Upper lobe of right lung (tissue), 1 donor: ENCODE measurements at regions not wholly inside any gene's neighbourhood (a gene's known extent, or its start where the extent isn't known, plus 50 kb on each side); places are given as distances from the start of the nearest gene placed in this dataset.

Source experiments
- ATAC-seq: fragments of 200-7000 bp; cut with Tn5 transposase; one replicate; pipeline ENCODE4 v1.9.1; 2020; ENCODE audit warnings: mild to moderate bottlenecking, moderate library complexity
- DNase-seq: peaks from one replicate; pipeline ENCODE4 v3.0.0-alpha.2; 2020
- H3K27ac ChIP-seq: fragments of 200-600 bp; one replicate; pipeline ENCODE4 v1.8.0; 2022
- H3K27me3 ChIP-seq: fragments of 200-600 bp; one replicate; pipeline ENCODE4 v1.8.0; 2022; ENCODE audit warnings: mild to moderate bottlenecking
- H3K36me3 ChIP-seq: fragments of 200-600 bp; one replicate; pipeline ENCODE4 v1.8.0; 2022
- H3K4me1 ChIP-seq: fragments of 200-600 bp; one replicate; pipeline ENCODE4 v1.8.0; 2022
- H3K4me3 ChIP-seq: fragments of 200-600 bp; one replicate; pipeline ENCODE4 v1.8.0; 2022; ENCODE audit warnings: mild to moderate bottlenecking
- H3K9me3 ChIP-seq: fragments of 200-600 bp; one replicate; pipeline ENCODE4 v1.8.0; 2022
- intact Hi-C: fragments of 100-400 bp; cut with DNase I; formaldehyde crosslinking; loops from one replicate; pipeline ENCODE4 v1.11.0; 2022
- TF ChIP-seq, protein P1 (sequence below): fragments of 200-600 bp; IDR thresholded peaks from one replicate; pipeline ENCODE4 v1.8.0; 2022; ENCODE audit warnings: antibody characterized with exemption
- donor health status: DM: no; HTN: yes; CAD: no; lungs with severe emphysema.

DNA sequence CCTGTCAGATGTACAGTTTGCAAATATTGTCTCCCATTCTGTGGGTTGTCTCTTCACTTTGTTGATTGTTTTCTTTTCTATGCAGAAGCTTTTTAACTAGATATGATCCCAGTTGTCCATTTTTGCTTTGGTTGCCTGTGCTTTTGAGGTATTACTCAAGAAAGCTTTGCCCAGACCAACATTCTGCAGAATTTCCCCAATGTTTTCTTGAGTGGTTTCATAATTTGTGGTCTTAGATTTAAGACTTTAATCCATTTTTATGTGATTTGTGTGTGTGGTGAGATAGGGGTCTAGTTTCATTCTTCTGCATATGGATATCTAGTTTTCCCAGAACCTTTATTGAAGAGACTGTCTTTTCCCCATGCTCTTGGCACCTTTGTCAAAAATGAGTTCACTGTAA lies 116.9 kb downstream of the DUSP10 start:
- H3K4me3 ChIP-seq = no peak overlapping the region
- no peaks in the 10 kb centered on the region for H3K27me3 ChIP-seq
- TF ChIP-seq, protein P1, sequence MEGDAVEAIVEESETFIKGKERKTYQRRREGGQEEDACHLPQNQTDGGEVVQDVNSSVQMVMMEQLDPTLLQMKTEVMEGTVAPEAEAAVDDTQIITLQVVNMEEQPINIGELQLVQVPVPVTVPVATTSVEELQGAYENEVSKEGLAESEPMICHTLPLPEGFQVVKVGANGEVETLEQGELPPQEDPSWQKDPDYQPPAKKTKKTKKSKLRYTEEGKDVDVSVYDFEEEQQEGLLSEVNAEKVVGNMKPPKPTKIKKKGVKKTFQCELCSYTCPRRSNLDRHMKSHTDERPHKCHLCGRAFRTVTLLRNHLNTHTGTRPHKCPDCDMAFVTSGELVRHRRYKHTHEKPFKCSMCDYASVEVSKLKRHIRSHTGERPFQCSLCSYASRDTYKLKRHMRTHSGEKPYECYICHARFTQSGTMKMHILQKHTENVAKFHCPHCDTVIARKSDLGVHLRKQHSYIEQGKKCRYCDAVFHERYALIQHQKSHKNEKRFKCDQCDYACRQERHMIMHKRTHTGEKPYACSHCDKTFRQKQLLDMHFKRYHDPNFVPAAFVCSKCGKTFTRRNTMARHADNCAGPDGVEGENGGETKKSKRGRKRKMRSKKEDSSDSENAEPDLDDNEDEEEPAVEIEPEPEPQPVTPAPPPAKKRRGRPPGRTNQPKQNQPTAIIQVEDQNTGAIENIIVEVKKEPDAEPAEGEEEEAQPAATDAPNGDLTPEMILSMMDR = no peak
- ATAC-seq = no peak
- no peak overlapping the region for H3K27ac ChIP-seq
- intact Hi-C loops = no loop called here
- H3K9me3 ChIP-seq = no peaks in the 10 kb centered on the region
- no peaks in the 10 kb centered on the region for H3K4me1 ChIP-seq
- DNase-seq = no peak
- H3K36me3 ChIP-seq = no peaks in the 10 kb centered on the region

DNA sequence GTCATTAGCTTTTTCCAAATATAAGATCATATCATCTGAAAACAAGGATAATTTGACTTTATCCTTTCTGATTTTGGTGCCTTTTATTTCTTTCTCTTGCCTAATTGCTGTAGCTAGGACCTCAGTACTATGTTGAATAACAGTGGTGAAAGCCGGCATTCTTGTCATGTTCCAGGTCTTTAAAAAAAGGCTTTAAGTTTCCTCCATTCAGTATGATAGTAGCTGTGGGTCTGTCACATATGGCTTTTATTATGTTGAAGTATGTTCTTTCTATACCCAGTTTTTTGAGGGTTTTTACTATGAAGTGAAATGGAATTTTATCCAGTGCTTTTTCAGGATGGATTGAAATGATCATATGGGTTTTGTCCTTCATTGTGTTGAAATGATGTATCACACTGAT lies 115.8 kb downstream of the DUSP10 start:
- TF ChIP-seq, protein P1 = no peak
- H3K36me3 ChIP-seq = no peaks in the 10 kb centered on the region
- no peaks in the 10 kb centered on the region for H3K27me3 ChIP-seq
- intact Hi-C loops = no loop called here
- H3K4me1 ChIP-seq = no peaks in the 10 kb centered on the region
- H3K4me3 ChIP-seq = no peak overlapping the region
- H3K9me3 ChIP-seq = no peaks in the 10 kb centered on the region
- ATAC-seq (no peak), DNase-seq (no peak)
- no peak overlapping the region for H3K27ac ChIP-seq

DNA sequence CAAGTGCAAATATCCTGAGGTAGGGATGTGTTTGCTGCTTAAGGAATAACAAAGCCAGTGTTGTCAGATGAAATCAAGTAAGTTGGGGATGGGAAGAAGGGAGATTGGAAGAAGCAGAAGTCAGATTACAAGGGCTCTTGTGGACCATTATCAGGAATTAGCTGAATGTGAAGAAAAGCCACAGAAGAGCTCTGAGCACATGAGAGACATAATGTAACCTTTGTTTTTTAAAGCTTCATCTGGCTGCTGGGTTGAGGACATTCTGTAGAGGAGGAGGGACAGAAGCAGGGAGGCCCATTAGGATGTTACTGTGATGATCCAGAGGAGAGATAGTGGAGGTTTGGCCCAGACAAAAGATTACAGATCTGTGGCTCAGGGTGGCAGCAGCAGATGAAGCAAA lies 111.7 kb downstream of the DUSP10 start:
- ATAC-seq (no peak), DNase-seq (no peak)
- Histone ChIP-seq H3K27ac (no peak overlapping the region), H3K27me3 (no peaks in the 10 kb centered on the region), H3K4me1 (no peaks in the 10 kb centered on the region), H3K36me3 (no peaks in the 10 kb centered on the region), H3K4me3 (no peak overlapping the region), H3K9me3 (no peaks in the 10 kb centered on the region)
- TF ChIP-seq, protein P1 = no peak
- intact Hi-C loops = no loop called here

DNA sequence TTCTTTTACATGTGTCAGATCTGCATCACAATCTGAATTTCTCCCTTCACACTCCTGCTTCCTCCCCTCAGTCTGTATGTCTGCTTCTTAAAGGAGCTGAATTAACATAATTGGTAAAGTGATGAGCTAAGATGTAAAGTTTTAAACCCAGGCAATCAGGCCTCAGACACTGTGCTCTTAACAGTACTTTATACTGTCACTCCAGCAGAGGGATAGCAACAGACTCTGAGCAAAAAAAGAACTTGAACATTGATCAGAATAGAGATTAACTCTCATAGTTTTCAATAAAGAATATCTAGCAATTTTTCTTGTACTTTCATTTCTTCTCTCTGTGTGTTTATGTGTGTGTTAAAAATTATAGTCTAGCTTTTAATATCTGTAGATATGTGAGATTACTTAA lies 110.3 kb downstream of the DUSP10 start:
- Histone ChIP-seq H3K4me3 (no peak overlapping the region), H3K36me3 (no peaks in the 10 kb centered on the region), H3K27me3 (no peaks in the 10 kb centered on the region), H3K9me3 (no peaks in the 10 kb centered on the region), H3K27ac (no peak overlapping the region), H3K4me1 (no peaks in the 10 kb centered on the region)
- intact Hi-C loops = no loop called here
- TF ChIP-seq, protein P1 = no peak
- ATAC-seq = no peak
- no peak for DNase-seq

DNA sequence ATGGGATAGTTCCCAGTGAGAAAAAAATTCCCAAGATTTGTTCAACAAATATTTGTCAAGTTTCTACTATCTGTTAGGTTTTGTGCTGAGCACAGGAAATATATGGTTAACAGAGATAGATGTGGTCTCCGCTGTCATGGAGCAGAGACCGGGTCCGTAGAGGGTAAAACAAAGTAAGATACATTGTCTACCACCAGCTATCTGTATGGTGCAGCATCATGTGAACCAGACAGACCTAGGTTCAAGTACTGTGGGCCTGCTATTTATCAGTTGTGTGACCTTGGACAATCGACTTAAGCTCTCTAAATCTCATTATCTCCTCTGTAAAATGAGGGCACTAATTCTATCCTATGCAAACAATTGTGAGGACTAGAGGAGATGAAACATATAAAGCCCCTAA lies 109.8 kb downstream of the DUSP10 start:
- ATAC-seq (no peak), DNase-seq (no peak)
- TF ChIP-seq, protein P1 = no peak
- no peaks in the 10 kb centered on the region for H3K9me3 ChIP-seq
- no peak overlapping the region for H3K4me3 ChIP-seq
- intact Hi-C loops = no loop called here
- no peak overlapping the region for H3K27ac ChIP-seq
- no peaks in the 10 kb centered on the region for H3K27me3 ChIP-seq
- H3K4me1 ChIP-seq = no peaks in the 10 kb centered on the region
- H3K36me3 ChIP-seq = no peaks in the 10 kb centered on the region

DNA sequence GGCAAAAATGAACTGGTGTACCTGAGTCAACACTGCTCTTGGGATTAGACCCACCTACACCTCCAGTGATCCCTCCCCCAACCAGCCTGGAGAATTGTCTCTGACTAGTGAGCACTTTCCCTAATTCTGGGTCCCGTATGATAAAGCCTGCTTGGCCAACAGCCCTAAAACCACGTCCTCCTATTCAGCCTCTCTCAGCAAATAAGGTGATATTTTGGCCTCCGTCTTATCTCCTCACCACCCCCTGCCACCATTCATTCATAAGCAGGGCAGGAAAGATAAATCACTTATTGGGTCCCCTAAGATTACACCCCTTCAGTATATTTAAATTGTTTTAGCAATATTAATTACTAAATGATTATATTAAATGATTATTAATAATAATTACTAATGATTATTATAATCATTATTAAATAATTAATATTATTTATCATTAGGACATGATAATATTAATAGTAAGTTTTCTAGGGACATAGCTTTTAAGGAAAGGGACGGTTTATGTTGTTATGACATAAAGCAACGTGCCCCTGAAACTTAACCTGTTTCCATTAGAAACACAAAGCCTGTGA lies 108.0 kb downstream of the DUSP10 start:
- intact Hi-C loops = no loop called here
- DNase-seq = no peak
- TF ChIP-seq, protein P1 = no peak

More for the DNA sequence above, 108.0 kb downstream of the DUSP10 start:
- H3K27me3 ChIP-seq = no peaks in the 10 kb centered on the region
- H3K9me3 ChIP-seq = no peaks in the 10 kb centered on the region
- H3K36me3 ChIP-seq = no peaks in the 10 kb centered on the region
- no peak for ATAC-seq
- no peak overlapping the region for H3K27ac ChIP-seq
- H3K4me1 ChIP-seq = no peaks in the 10 kb centered on the region
- no peak overlapping the region for H3K4me3 ChIP-seq
